Fibroblast of skin of right biceps (primary cell): ENCODE measurements at regions not wholly inside any gene's neighbourhood (a gene's known extent, or its start where the extent isn't known, plus 50 kb on each side); places are given as distances from the start of the nearest gene placed in this dataset.
"Not testable (repeated sequence)": the region's sequence is repeated elsewhere in the genome, so short reads cannot be mapped to it uniquely, and the experiment has no call there.

Experiments
- DNase-seq: peaks from one replicate; pipeline ENCODE4 v3.0.0-alpha.2; 2013

DNA sequence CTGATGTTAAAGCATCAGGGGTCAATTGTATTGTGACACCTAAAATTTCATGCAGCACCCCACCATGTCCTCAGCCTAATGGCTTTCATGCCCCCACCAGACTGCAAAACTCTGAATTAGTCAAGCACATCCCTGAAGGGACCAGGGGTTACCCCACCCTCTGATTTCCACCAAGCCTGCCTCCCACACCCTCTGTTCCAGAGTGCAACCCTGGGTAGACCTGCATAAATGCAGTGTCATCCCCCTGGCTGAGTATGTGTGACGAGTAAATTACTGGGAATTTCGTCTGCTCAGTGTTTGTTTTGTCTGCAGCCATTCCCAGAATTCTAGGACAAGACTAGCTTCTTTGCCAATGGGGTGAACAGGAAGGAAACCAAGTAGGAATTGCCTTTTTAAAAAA, 2136.9 kb upstream of the DEFB115 start:
- DNase-seq: not testable (repeated sequence)

- not testable (repeated sequence) for DNase-seq
Measured at GRCh38 chr20:29122784-29123183, 2134.7 kb upstream of the DEFB115 start.

- DNase-seq: no peak
Measured at GRCh38 chr20:29123861-29124260, 2133.6 kb upstream of the DEFB115 start.
